Neural progenitor cell (in vitro differentiated cells): ENCODE measurements at regions not wholly inside any gene's neighbourhood (a gene's known extent, or its start where the extent isn't known, plus 50 kb on each side); places are given as distances from the start of the nearest gene placed in this dataset.

Experiments
- CTCF ChIP-seq: fragments of 200-600 bp; sonication (generic); IDR thresholded peaks from 2 replicates; pipeline ENCODE4 v1.5.1; 2017; ENCODE audit warnings: antibody characterized with exemption, mild to moderate bottlenecking
- EZH2 ChIP-seq: fragments of 200-600 bp; sonication (generic); IDR thresholded peaks from 2 replicates; pipeline ENCODE4 v1.6.1; 2017; ENCODE audit warnings: antibody characterized with exemption, mild to moderate bottlenecking, moderate library complexity

DNA sequence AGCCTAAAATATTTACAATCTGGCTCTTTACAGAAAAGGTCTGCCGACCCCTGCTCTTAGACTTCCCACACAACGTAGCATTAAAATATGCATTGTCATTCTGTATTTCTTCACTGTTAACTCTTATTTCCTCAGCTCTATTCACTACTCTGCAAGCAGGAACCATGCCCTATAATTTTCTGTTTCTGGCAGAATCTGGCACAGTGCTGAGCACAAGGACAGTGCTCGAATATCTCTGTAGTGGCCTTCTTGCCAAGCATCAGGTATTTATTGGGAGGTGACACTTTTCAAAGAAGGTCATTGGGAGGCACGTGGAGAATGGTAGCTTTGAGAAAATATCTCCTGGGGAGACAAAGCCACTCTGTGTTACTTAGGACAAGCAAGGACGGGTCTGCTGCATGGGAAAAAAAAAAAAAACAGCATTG, 77.9 kb downstream of the PSMG1 start:
- TF ChIP-seq CTCF (no peak), EZH2 (no peak)
